Neural cell (in vitro differentiated cells): ENCODE measurements at regions not wholly inside any gene's neighbourhood (a gene's known extent, or its start where the extent isn't known, plus 50 kb on each side); places are given as distances from the start of the nearest gene placed in this dataset.
"Not testable (repeated sequence)": the region's sequence is repeated elsewhere in the genome, so short reads cannot be mapped to it uniquely, and the experiment has no call there.

Experiments
- H2AFZ ChIP-seq: fragments of 200-600, 300-800 bp; sonication (generic), shearing (Covaris generic); 2 replicates; pipeline ENCODE4 v1.6.0; 2014; ENCODE audit warnings: low read depth, mild to moderate bottlenecking, antibody characterized with exemption, low read length, moderate library complexity
- H3F3A ChIP-seq: fragments of 200-600 bp; shearing (Covaris generic); 2 replicates; pipeline ENCODE4 v1.6.1; 2016; ENCODE audit warnings: mild to moderate bottlenecking, moderate library complexity, mixed read lengths, antibody characterized with exemption, low read length; ENCODE audit not compliant: insufficient read depth, poor library complexity, severe bottlenecking
- H3K27ac ChIP-seq: fragments of 200-600, 300-800 bp; sonication (generic), shearing (Covaris generic); 2 replicates; pipeline ENCODE4 v1.5.1; 2014; ENCODE audit warnings: mild to moderate bottlenecking, low read length, moderate library complexity
- H3K27me3 ChIP-seq: fragments of 300-800, 200-600 bp; sonication (generic), shearing (Covaris generic); 2 replicates; pipeline ENCODE4 v1.6.0; 2014; ENCODE audit warnings: mild to moderate bottlenecking, low read depth, low read length, moderate library complexity; ENCODE audit not compliant: insufficient read depth
- H3K36me3 ChIP-seq: fragments of 300-800, 200-600 bp; sonication (generic), shearing (Covaris generic); 2 replicates; pipeline ENCODE4 v1.5.1; 2014; ENCODE audit warnings: mild to moderate bottlenecking, antibody characterized with exemption, low read length, moderate library complexity; ENCODE audit not compliant: insufficient read depth
- H3K4me2 ChIP-seq: fragments of 300-800, 200-600 bp; sonication (generic), shearing (Covaris generic); 2 replicates; pipeline ENCODE4 v1.6.0; 2014; ENCODE audit warnings: mild to moderate bottlenecking, low read length
- H3K4me3 ChIP-seq: fragments of 300-800, 200-600 bp; sonication (generic), shearing (Covaris generic); 2 replicates; pipeline ENCODE4 v1.5.1; 2014; ENCODE audit warnings: mild to moderate bottlenecking, low read length, moderate library complexity
- H3K79me2 ChIP-seq: fragments of 200-600 bp; shearing (Covaris generic); replicated peaks from 2 replicates; pipeline ENCODE4 v1.6.0; 2014; ENCODE audit warnings: mild to moderate bottlenecking, low read length, moderate library complexity; ENCODE audit not compliant: insufficient read depth
- H3K9ac ChIP-seq: fragments of 300-800, 200-600 bp; sonication (generic), shearing (Covaris generic); 2 replicates; pipeline ENCODE4 v1.6.1; 2016; ENCODE audit warnings: mild to moderate bottlenecking, low read length, mixed read lengths
- H3K9me2 ChIP-seq: fragments of 200-600 bp; shearing (Covaris generic); 2 replicates; pipeline ENCODE4 v1.6.1; 2016; ENCODE audit warnings: mild to moderate bottlenecking, low read length, mixed read lengths; ENCODE audit not compliant: insufficient read depth
- H3K9me3 ChIP-seq: fragments of 200-600, 300-800 bp; sonication (generic), shearing (Covaris generic); 2 replicates; pipeline ENCODE4 v1.6.1; 2016; ENCODE audit warnings: mild to moderate bottlenecking, mixed run types, low read length, moderate library complexity, mixed read lengths
- H4K20me1 ChIP-seq: fragments of 200-600 bp; shearing (Covaris generic); 2 replicates; pipeline ENCODE4 v1.6.1; 2016; ENCODE audit warnings: mild to moderate bottlenecking, mixed run types; ENCODE audit not compliant: insufficient read depth
- EP300 ChIP-seq: fragments of 450-650 bp; conservative IDR thresholded peaks from 2 replicates; pipeline ENCODE4 v1.6.1; 2014; ENCODE audit warnings: antibody characterized with exemption, mild to moderate bottlenecking, moderate library complexity; ENCODE audit not compliant: poor library complexity, severe bottlenecking
- EZH2 ChIP-seq: fragments of 200-600, 300-800 bp; shearing (Covaris generic), sonication (generic); IDR thresholded peaks from 2 replicates; pipeline ENCODE4 v1.6.1; 2014; ENCODE audit warnings: antibody characterized with exemption, low read length, borderline replicate concordance, mild to moderate bottlenecking; ENCODE audit not compliant: insufficient read depth, poor library complexity, severe bottlenecking
- MXI1 ChIP-seq: fragments of 450-650 bp; conservative IDR thresholded peaks from 2 replicates; pipeline ENCODE4 v1.6.1; 2014; ENCODE audit warnings: antibody characterized with exemption, mild to moderate bottlenecking; ENCODE audit not compliant: poor library complexity, severe bottlenecking
- POLR2AphosphoS5 ChIP-seq: IDR thresholded peaks from 2 replicates; pipeline ENCODE4 v1.6.1; 2012
- RAD21 ChIP-seq: fragments of 450-650 bp; conservative IDR thresholded peaks from 2 replicates; pipeline ENCODE4 v1.6.1; 2014; ENCODE audit warnings: antibody characterized with exemption, mild to moderate bottlenecking, moderate library complexity
- SMC3 ChIP-seq: fragments of 450-650 bp; conservative IDR thresholded peaks from 2 replicates; pipeline ENCODE4 v1.6.1; 2014; ENCODE audit warnings: antibody characterized with exemption, mild to moderate bottlenecking, moderate library complexity; ENCODE audit not compliant: poor library complexity
- TAF1 ChIP-seq: IDR thresholded peaks from 2 replicates; pipeline ENCODE4 v1.6.1; 2012; ENCODE audit warnings: low read depth
- TF ChIP-seq, protein P1 (sequence below): fragments of 450-650 bp; IDR thresholded peaks from 2 replicates; pipeline ENCODE4 v1.5.1; 2014; ENCODE audit warnings: antibody characterized with exemption, mild to moderate bottlenecking, moderate library complexity; ENCODE audit not compliant: poor library complexity, severe bottlenecking
- TF ChIP-seq, protein P2 (sequence below): IDR thresholded peaks from 2 replicates; pipeline ENCODE4 v1.6.1; 2012; ENCODE audit warnings: borderline replicate concordance

DNA sequence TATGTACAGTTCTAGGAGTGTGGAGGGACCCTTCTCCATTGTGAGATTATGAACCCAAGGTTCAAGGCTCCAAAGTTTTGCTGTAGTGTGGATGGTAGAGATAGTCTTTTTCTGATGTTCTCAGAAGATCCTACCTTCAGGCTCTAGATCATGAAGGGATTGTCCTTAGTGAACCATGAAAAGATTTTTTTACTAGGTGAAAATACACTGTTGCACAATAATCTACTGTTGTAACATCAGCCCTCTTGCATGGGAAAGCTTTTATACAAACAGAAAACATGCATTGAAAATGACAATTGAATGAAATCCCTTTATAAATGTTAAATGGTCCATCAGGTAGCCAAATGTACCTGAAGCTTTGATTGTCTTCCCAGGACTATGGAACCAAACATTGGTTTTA lies 177.8 kb downstream of the FAM76B start:
- TF ChIP-seq, protein P1, sequence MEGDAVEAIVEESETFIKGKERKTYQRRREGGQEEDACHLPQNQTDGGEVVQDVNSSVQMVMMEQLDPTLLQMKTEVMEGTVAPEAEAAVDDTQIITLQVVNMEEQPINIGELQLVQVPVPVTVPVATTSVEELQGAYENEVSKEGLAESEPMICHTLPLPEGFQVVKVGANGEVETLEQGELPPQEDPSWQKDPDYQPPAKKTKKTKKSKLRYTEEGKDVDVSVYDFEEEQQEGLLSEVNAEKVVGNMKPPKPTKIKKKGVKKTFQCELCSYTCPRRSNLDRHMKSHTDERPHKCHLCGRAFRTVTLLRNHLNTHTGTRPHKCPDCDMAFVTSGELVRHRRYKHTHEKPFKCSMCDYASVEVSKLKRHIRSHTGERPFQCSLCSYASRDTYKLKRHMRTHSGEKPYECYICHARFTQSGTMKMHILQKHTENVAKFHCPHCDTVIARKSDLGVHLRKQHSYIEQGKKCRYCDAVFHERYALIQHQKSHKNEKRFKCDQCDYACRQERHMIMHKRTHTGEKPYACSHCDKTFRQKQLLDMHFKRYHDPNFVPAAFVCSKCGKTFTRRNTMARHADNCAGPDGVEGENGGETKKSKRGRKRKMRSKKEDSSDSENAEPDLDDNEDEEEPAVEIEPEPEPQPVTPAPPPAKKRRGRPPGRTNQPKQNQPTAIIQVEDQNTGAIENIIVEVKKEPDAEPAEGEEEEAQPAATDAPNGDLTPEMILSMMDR = no peak
- TF ChIP-seq SMC3 (no peak), EZH2 (no peak)
- no peaks in the 10 kb centered on the region for H3K9me2 ChIP-seq
- no peak overlapping the region for H3K9ac ChIP-seq
- no peaks in the 10 kb centered on the region for H3K36me3 ChIP-seq
- H4K20me1 ChIP-seq = no peaks in the 10 kb centered on the region
- H3K27me3 ChIP-seq = no peaks in the 10 kb centered on the region
- no peak overlapping the region for H3K4me3 ChIP-seq
- no peaks in the 10 kb centered on the region for H3K9me3 ChIP-seq
- H3F3A ChIP-seq = no peaks in the 10 kb centered on the region
- no peak overlapping the region for H3K27ac ChIP-seq
- no peaks in the 10 kb centered on the region for H3K79me2 ChIP-seq
- H3K4me2 ChIP-seq = no peak overlapping the region
- no peak overlapping the region for H2AFZ ChIP-seq

DNA sequence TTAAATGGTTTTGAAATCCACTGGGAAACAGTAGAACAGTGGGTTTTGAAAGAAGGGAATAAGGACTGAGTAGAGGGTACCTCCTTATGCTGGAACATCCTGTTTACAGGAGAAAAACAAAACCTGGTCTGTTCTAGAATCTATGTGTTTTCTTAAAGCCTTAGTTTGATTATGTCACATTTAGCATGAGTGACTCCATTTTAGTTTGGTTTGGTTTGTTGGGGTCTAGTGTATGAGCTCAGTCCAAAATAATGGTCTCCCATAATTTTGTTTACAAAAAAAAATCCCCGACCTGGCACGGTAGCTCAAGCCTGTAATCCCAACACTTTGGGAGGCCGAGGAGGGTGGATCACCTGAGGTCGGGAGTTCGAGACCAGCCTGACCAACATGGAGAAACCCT lies 179.4 kb downstream of the FAM76B start:
- H3K79me2 ChIP-seq, H3F3A ChIP-seq, H3K27me3 ChIP-seq, H3K9me2 ChIP-seq, H3K9me3 ChIP-seq, H2AFZ ChIP-seq, H4K20me1 ChIP-seq, H3K27ac ChIP-seq, H3K4me3 ChIP-seq, H3K4me2 ChIP-seq, H3K36me3 ChIP-seq, H3K9ac ChIP-seq: not testable (repeated sequence)

DNA sequence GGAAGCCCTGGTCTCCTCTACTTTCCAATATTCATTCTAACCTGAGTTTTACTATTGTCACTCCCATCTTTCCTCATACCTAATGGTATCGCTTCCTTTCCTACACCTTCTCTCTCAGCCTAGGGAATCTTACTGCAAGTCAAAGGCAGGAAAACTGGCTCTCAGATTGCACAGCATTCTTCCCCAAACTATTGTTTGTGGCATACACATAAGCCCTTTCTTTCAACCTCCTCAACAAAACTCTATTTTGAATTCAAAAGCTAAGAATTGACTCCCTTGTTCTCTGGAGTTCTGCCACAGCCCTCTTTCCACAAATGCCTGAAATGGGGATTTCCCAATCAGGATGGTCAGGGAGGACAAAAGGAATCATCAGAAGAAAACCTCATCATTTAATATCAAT lies 181.5 kb downstream of the FAM76B start:
- no peak overlapping the region for H3K4me2 ChIP-seq
- H3F3A ChIP-seq = no peaks in the 10 kb centered on the region
- H3K9me3 ChIP-seq = no peaks in the 10 kb centered on the region
- H3K79me2 ChIP-seq = no peaks in the 10 kb centered on the region
- H3K27me3 ChIP-seq = no peaks in the 10 kb centered on the region
- H3K4me3 ChIP-seq = no peak overlapping the region
- no peaks in the 10 kb centered on the region for H3K36me3 ChIP-seq
- no peak overlapping the region for H3K27ac ChIP-seq
- no peak for TF ChIP-seq TAF1
- H2AFZ ChIP-seq = no peak overlapping the region
- no peak overlapping the region for H3K9ac ChIP-seq
- H4K20me1 ChIP-seq = no peaks in the 10 kb centered on the region
- no peaks in the 10 kb centered on the region for H3K9me2 ChIP-seq

DNA sequence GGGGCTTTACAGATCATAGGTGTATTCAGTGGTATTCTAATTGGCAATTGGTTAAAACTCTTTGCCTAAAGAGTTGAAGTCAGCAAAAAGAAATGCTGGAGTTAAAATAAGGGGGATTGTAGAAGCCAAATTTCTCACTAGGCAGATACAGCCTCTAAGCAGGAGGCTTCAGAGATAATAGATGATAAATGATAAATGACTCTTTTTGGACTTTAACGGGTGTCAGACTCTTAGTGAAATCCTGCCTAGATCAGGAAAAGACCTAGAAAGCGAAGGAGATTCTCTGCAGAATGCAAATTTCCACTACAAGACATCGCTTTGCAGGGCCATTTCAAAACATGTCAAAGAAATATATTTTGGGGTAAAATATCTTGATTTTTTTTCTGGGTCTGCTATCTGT lies 182.8 kb downstream of the FAM76B start:
- Histone ChIP-seq H3K27me3 (no peaks in the 10 kb centered on the region), H3K9me2 (no peaks in the 10 kb centered on the region), H3K36me3 (no peaks in the 10 kb centered on the region), H2AFZ (no peak overlapping the region), H3K4me3 (no peak overlapping the region), H3K4me2 (no peak overlapping the region), H4K20me1 (no peaks in the 10 kb centered on the region), H3K79me2 (no peaks in the 10 kb centered on the region), H3K9me3 (no peaks in the 10 kb centered on the region), H3K9ac (no peak overlapping the region), H3F3A (no peaks in the 10 kb centered on the region), H3K27ac (no peak overlapping the region)
- no peak for TF ChIP-seq SMC3
- TF ChIP-seq EZH2 = no peak
- no peak for TF ChIP-seq TAF1
- TF ChIP-seq EP300 = no peak
- TF ChIP-seq RAD21 = no peak
- TF ChIP-seq, protein P2, sequence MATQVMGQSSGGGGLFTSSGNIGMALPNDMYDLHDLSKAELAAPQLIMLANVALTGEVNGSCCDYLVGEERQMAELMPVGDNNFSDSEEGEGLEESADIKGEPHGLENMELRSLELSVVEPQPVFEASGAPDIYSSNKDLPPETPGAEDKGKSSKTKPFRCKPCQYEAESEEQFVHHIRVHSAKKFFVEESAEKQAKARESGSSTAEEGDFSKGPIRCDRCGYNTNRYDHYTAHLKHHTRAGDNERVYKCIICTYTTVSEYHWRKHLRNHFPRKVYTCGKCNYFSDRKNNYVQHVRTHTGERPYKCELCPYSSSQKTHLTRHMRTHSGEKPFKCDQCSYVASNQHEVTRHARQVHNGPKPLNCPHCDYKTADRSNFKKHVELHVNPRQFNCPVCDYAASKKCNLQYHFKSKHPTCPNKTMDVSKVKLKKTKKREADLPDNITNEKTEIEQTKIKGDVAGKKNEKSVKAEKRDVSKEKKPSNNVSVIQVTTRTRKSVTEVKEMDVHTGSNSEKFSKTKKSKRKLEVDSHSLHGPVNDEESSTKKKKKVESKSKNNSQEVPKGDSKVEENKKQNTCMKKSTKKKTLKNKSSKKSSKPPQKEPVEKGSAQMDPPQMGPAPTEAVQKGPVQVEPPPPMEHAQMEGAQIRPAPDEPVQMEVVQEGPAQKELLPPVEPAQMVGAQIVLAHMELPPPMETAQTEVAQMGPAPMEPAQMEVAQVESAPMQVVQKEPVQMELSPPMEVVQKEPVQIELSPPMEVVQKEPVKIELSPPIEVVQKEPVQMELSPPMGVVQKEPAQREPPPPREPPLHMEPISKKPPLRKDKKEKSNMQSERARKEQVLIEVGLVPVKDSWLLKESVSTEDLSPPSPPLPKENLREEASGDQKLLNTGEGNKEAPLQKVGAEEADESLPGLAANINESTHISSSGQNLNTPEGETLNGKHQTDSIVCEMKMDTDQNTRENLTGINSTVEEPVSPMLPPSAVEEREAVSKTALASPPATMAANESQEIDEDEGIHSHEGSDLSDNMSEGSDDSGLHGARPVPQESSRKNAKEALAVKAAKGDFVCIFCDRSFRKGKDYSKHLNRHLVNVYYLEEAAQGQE = no peak
- TF ChIP-seq POLR2AphosphoS5 = no peak
- TF ChIP-seq, protein P1 = no peak
- TF ChIP-seq MXI1 = no peak
